Fibroblast of lung (primary cell): ENCODE measurements at regions not wholly inside any gene's neighbourhood (a gene's known extent, or its start where the extent isn't known, plus 50 kb on each side); places are given as distances from the start of the nearest gene placed in this dataset.

Experiments
- EZH2 ChIP-seq: IDR thresholded peaks from 2 replicates; pipeline ENCODE4 v1.5.1; 2012; ENCODE audit warnings: low read length, control low read depth, mild to moderate bottlenecking; ENCODE audit errors: missing control alignments
- TF ChIP-seq, protein P1 (sequence below), 2 donors: IDR thresholded peaks in 1 of 2; conservative IDR thresholded peaks in 1 of 2; 1 replicate in 1 of 2; 2 replicates in 1 of 2; pipeline ENCODE4 v1.5.1; 2011 to 2012; ENCODE audit warnings: low read length in 2 of 2, control low read depth in 1 of 2, inconsistent platforms in 1 of 2, low read depth in 1 of 2, mild to moderate bottlenecking in 1 of 2

- TF ChIP-seq, protein P1, sequence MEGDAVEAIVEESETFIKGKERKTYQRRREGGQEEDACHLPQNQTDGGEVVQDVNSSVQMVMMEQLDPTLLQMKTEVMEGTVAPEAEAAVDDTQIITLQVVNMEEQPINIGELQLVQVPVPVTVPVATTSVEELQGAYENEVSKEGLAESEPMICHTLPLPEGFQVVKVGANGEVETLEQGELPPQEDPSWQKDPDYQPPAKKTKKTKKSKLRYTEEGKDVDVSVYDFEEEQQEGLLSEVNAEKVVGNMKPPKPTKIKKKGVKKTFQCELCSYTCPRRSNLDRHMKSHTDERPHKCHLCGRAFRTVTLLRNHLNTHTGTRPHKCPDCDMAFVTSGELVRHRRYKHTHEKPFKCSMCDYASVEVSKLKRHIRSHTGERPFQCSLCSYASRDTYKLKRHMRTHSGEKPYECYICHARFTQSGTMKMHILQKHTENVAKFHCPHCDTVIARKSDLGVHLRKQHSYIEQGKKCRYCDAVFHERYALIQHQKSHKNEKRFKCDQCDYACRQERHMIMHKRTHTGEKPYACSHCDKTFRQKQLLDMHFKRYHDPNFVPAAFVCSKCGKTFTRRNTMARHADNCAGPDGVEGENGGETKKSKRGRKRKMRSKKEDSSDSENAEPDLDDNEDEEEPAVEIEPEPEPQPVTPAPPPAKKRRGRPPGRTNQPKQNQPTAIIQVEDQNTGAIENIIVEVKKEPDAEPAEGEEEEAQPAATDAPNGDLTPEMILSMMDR (conservative IDR thresholded peaks at IDR 0.05 in 1 of 2, IDR thresholded peaks at IDR 0.05 in 1 of 2; ENCODE audit: low read depth in 1 of 2, low read length in 2 of 2): peak in 1 of 2 donors; percentile 14
- no peak for TF ChIP-seq EZH2
These were observed 117.8 kb upstream of the AKR1E2 start for GRCh38 chr10:4708123-4708759.
